CD4-positive, alpha-beta T cell treated with Interleukin-10 for 1 hour (primary cell): ENCODE measurements at regions not wholly inside any gene's neighbourhood (a gene's known extent, or its start where the extent isn't known, plus 50 kb on each side); places are given as distances from the start of the nearest gene placed in this dataset.

ENCODE experiments used
- DNase-seq: peaks from one replicate; pipeline ENCODE4 v3.0.0-alpha.2; 2020

GRCh38 chr1:30191154-30191702 lies 532.2 kb downstream of the MATN1 start:
- peak; percentile 81 for DNase-seq

- DNase-seq = no peak
These were observed 532.8 kb downstream of the MATN1 start for GRCh38 chr1:30190511-30191153.

- no peak for DNase-seq
These were observed 533.4 kb downstream of the MATN1 start for GRCh38 chr1:30189818-30190500.

GRCh38 chr1:30188999-30189398 lies 534.4 kb downstream of the MATN1 start:
- no peak for DNase-seq

GRCh38 chr1:30188329-30188728 lies 535.1 kb downstream of the MATN1 start:
- no peak for DNase-seq

- no peak for DNase-seq
These were observed 535.9 kb downstream of the MATN1 start for GRCh38 chr1:30187413-30188023.

GRCh38 chr1:30186586-30186985 lies 536.8 kb downstream of the MATN1 start:
- no peak for DNase-seq

GRCh38 chr1:30185809-30186208 lies 537.6 kb downstream of the MATN1 start:
- DNase-seq = no peak

GRCh38 chr1:30185313-30185712 lies 538.1 kb downstream of the MATN1 start:
- DNase-seq = no peak

GRCh38 chr1:30184393-30185141 lies 538.8 kb downstream of the MATN1 start:
- DNase-seq = no peak

GRCh38 chr1:30183895-30184294 lies 539.5 kb downstream of the MATN1 start:
- DNase-seq = no peak

- no peak for DNase-seq
These were observed 540.4 kb downstream of the MATN1 start for GRCh38 chr1:30183006-30183405.

- no peak for DNase-seq
These were observed 543.3 kb downstream of the MATN1 start for GRCh38 chr1:30179942-30180543.

GRCh38 chr1:30176477-30176876 lies 546.9 kb downstream of the MATN1 start:
- no peak for DNase-seq

GRCh38 chr1:30174499-30174898 lies 548.9 kb downstream of the MATN1 start:
- DNase-seq = no peak

- DNase-seq = no peak
These were observed 549.8 kb downstream of the MATN1 start for GRCh38 chr1:30173560-30173959.

GRCh38 chr1:30172757-30173156 lies 550.6 kb downstream of the MATN1 start:
- no peak for DNase-seq

- no peak for DNase-seq
These were observed 551.1 kb downstream of the MATN1 start for GRCh38 chr1:30172299-30172694.

- DNase-seq = no peak
These were observed 551.7 kb downstream of the MATN1 start for GRCh38 chr1:30171537-30172298.

- no peak for DNase-seq
These were observed 554.1 kb downstream of the MATN1 start for GRCh38 chr1:30169269-30169668.

GRCh38 chr1:30166174-30166573 lies 557.2 kb downstream of the MATN1 start:
- no peak for DNase-seq

- DNase-seq = no peak
These were observed 558.3 kb downstream of the MATN1 start for GRCh38 chr1:30165116-30165515.
